Renal cortical epithelial cell (primary cell): ENCODE measurements at regions not wholly inside any gene's neighbourhood (a gene's known extent, or its start where the extent isn't known, plus 50 kb on each side); places are given as distances from the start of the nearest gene placed in this dataset.
"Not testable (repeated sequence)": the region's sequence is repeated elsewhere in the genome, so short reads cannot be mapped to it uniquely, and the experiment has no call there.

Experiments
- DNase-seq: peaks from one replicate; pipeline ENCODE4 v3.0.0-alpha.2; 2011; ENCODE audit warnings: low read depth

- DNase-seq: no peak
These were observed 94.2 kb downstream of the OLIG3 start for GRCh38 chr6:137399881-137400443.

DNA sequence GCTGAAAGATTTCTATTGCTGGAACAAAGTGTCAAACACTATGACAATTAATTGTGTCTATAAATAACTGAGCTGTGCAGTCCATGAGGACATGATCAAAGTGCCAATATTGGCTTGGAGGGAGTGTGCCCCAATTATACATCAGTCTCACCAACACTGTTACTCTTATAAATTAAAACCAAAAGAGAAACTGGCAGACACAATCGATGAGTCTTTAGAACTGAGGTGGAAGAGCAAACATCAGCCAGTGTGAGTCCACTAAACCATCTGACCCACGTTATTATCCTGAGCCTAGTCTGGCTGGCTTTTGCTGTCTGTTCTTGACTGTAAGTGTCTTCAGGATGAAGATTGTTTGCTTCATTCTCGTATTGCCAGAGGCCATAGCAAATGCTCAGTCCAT is 98.9 kb downstream of the OLIG3 start:
- DNase-seq: no peak

GRCh38 chr6:137391061-137391814 is 103.0 kb downstream of the OLIG3 start:
- DNase-seq: no peak

GRCh38 chr6:137390334-137390733 is 103.9 kb downstream of the OLIG3 start:
- DNase-seq: peak; percentile 80

DNA sequence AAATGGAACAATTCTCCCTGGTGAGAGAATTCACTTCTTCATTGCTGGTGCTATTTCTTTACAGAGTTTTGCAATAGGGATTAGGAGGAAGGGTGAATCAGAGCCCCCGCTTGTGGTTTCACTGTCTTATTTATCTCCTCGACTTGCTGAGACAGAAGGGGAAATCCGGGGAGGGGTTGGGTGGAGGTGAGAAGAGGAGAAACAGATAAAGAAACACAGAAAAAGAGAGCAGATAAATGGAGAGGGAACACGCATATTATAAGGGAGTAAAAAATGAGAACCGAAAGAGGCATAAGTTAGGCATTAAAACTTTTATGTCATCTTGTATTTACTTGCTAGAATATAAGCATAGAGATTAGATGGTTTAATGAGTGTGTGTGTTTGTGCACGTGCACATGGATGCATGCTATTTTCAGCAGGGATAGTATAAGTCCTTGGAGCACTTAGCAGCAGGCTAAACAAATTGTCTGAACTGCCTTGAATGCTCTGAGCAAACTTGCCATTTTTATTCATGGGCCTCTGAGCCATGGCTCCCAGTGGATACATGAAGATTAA is 105.0 kb downstream of the OLIG3 start:
- peak; percentile 75 for DNase-seq

DNA sequence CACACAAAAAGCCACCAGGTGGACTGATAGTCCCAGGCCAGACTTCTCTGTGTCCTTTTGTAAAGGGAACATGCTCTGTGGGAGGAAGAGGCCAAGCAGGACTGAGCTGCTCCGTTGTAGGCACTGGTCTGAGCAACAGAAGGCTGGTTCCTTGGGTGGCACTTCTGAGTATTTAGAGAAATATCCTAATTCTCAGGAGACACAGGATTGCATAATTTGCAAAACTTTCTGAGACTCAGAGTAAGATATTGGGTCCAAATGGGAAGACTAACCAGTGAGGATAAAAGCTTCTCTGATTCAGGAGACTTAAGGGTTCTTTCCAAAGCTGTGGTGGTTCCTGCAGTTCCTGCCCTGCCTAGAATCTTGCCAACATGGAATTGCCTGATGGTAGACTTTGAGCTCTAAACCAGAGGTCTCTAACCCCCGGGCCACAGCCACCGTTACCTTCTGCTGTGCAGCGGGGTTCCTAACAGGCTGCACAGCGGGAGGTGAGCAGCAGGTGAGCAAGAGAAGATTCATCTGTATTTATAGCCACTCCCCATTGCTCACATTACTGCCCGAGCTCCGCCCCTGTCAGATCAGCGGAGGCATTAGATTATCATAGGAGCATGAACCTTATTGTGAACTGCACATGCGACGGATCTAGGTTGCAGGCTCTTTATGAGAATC is 107.0 kb downstream of the OLIG3 start:
- DNase-seq: no peak

GRCh38 chr6:137383287-137383686 is 110.9 kb downstream of the OLIG3 start:
- DNase-seq: not testable (repeated sequence)

GRCh38 chr6:137378090-137378369 is 116.2 kb downstream of the OLIG3 start:
- no peak for DNase-seq

DNA sequence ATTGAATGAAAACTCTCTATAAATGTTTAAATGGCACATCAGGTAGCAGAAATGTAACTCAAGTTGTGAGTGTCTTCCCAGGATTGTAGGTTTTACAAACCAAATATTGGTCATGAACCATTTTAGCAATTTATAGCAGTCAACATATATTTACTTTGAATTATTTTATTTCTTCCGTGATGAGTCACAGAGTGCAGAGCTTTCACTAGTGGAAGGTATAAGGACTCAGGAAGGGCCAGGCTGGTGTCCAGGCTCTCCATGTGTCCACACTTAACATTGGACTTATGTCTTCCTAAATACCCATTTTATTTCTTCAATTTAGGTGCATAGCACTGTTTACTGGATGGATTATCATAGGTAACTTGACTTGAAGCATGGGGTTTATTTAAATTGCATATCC is 120.9 kb downstream of the OLIG3 start:
- DNase-seq: no peak

DNA sequence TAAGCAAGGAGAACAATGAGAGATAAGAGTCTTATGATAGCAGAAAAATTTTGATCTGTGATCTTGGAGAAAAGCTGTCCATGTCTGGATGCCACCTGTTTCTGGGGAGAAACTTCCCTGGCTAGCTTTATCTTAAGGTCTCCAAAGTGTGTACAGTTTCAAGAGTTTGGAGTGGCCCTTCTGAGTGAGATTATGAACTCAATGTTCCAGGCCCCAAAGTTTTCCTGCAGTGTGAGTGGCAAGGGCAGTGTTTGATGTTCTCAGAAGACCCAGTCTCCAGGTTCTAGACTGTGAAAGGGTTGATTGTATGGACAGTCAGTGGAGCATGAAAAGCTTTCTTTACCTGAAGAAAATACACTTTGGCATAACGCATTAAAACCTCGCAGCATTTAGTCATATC is 121.7 kb downstream of the OLIG3 start:
- DNase-seq: no peak

- DNase-seq: no peak
These were observed 122.6 kb downstream of the OLIG3 start for GRCh38 chr6:137371634-137372016.

DNA sequence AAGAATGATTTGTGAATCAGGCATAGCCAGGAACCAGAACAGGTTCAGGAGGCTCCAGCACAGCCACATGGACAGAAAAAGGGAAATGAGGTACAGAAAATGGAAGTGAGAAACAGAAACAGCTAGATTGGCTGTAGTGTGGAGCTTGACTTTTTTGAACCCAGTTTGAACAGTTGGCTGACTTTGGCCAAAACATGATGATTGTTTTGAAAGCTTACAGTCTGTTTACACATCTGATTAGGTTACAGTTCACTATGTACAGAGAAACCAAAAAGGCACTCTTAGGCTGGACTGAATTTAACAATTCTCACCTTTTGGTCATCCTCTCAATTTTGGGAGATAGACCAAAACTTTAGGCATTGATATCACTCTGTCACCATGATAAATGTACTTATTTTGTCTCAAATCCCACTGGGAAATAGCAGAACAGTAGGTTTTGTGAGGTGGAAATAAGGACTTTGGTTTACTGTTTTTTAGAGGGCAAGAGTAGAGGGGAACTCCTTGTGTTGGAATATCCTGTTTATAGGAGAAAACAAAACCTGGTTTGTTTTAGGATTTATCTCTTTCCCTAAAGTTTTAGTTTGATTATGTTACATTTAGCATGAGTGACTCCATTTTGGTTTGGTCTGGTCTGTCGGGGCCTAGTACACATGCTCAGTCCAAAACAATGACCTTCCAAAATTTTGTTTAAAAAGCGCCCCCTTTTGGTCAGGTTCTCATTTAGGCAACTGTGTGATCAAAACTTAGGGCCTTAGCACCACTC is 123.1 kb downstream of the OLIG3 start:
- DNase-seq: no peak

- no peak for DNase-seq
These were observed 125.1 kb downstream of the OLIG3 start for GRCh38 chr6:137369136-137369535.

- DNase-seq: no peak
These were observed 128.3 kb downstream of the OLIG3 start for GRCh38 chr6:137365707-137366437.

DNA sequence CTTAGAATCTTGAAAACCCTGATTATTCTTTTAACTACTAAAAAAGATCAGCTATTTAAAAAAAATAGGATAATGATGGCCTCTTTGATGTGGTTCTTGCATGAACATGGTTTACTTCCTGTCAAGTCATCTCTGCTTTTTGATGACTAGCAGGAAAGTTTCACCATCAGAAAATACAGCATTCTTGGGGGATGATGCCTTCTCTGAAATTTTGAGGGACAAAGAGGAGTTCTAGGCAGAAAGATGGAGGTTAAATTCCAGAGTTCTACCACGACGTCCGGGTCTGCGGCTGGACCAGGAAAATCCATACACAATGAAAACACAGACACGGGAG is 130.4 kb downstream of the OLIG3 start:
- peak; percentile 52 for DNase-seq

GRCh38 chr6:137362878-137363804 is 131.1 kb downstream of the OLIG3 start:
- DNase-seq: no peak

- peak; percentile 81 for DNase-seq
These were observed 132.5 kb downstream of the OLIG3 start for GRCh38 chr6:137361701-137362100.

- DNase-seq: no peak
These were observed 135.9 kb downstream of the OLIG3 start for GRCh38 chr6:137358273-137358672.

DNA sequence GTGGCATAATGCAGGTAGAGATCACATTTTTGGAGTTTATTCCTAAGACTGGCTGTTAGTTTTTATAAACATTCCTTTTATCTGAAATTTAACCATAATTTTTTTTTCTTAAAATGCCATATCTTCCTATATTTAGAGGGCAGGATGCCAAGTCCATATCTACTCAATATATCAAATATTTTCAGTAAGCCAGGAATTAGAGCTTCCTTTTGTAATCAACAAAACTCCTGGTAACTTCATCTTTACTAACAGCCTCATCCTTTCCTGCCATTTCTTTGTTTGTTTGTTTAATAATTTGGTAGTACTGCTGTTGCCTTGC is 136.3 kb downstream of the OLIG3 start:
- DNase-seq: no peak

GRCh38 chr6:137357263-137357947 is 136.8 kb downstream of the OLIG3 start:
- no peak for DNase-seq
